B cell (primary cell): ENCODE measurements at regions not wholly inside any gene's neighbourhood (a gene's known extent, or its start where the extent isn't known, plus 50 kb on each side); places are given as distances from the start of the nearest gene placed in this dataset.

ENCODE experiments used
- ATAC-seq: fragments of 200-7000 bp; cut with Tn5 transposase; one replicate; pipeline ENCODE4 v1.10.0; 2021; ENCODE audit warnings: low read depth, mild to moderate bottlenecking, moderate number of reproducible peaks, moderate library complexity
- CTCF ChIA-PET: fragments of 350-600 bp; sonication (Branson Sonifier 250); formaldehyde crosslinking; loops from one replicate; lab custom pipeline; 2021; ENCODE audit warnings: antibody characterized with exemption, inconsistent platforms; lab: Charles Lee
- POLR2A ChIA-PET: fragments of 350-600 bp; sonication (Branson Sonifier 250); formaldehyde crosslinking; loops from one replicate; lab custom pipeline; 2021; ENCODE audit warnings: antibody characterized with exemption; lab: Charles Lee
- DNase-seq: peaks from one replicate; pipeline ENCODE4 v3.0.0; 2013
- H2AFZ ChIP-seq: 2 replicates; pipeline ENCODE4 v1.6.1; 2012; ENCODE audit warnings: mild to moderate bottlenecking, low read depth, low read length; ENCODE audit not compliant: insufficient read depth, poor library complexity, severe bottlenecking
- H3K27ac ChIP-seq, 2 donors: 1 replicate in 1 of 2; 2 replicates in 1 of 2; pipeline ENCODE4 v1.5.1; 2012 to 2013; ENCODE audit warnings: low read length in 2 of 2, mild to moderate bottlenecking in 2 of 2, moderate library complexity in 1 of 2
- H3K27me3 ChIP-seq, 4 experiments: fragments of 200-600 bp in 1 of 4; sonication (generic) in 1 of 4; replicated peaks in 1 of 4; 1 replicate in 2 of 4; 2 replicates in 2 of 4; pipeline versions ENCODE4 v1.6.1 to v1.7.0; 2013 to 2016; ENCODE audit warnings: low read length in 3 of 4, mild to moderate bottlenecking in 2 of 4, mixed read lengths in 1 of 4, moderate library complexity in 1 of 4; ENCODE audit not compliant: insufficient read depth in 4 of 4, control insufficient read depth in 3 of 4; ENCODE audit errors: control extremely low read depth in 1 of 4
- H3K36me3 ChIP-seq, 2 experiments: replicated peaks in 1 of 2; 1 replicate in 1 of 2; 2 replicates in 1 of 2; pipeline versions ENCODE4 v1.6.1 to v1.7.1; 2013; ENCODE audit warnings: low read length in 1 of 2; ENCODE audit not compliant: insufficient read depth in 2 of 2, control insufficient read depth in 1 of 2; ENCODE audit errors: control extremely low read depth in 1 of 2, extremely low read depth in 1 of 2
- H3K4me1 ChIP-seq, 2 donors: fragments of 200-600 bp in 1 of 2; sonication (generic) in 1 of 2; 1 replicate in 1 of 2; 2 replicates in 1 of 2; pipeline versions ENCODE4 v1.5.1 to v1.6.1; 2013 to 2017; ENCODE audit warnings: low read length in 2 of 2; ENCODE audit not compliant: control insufficient read depth in 2 of 2, insufficient read depth in 2 of 2
- H3K4me2 ChIP-seq: replicated peaks from 2 replicates; pipeline ENCODE3; 2012; ENCODE audit warnings: mild to moderate bottlenecking, low read depth, low read length; ENCODE audit not compliant: poor library complexity, severe bottlenecking
- H3K4me3 ChIP-seq, 5 experiments: fragments of 200-600 bp in 1 of 5; sonication (generic) in 1 of 5; 1 replicate in 3 of 5; 2 replicates in 2 of 5; pipeline versions ENCODE4 v1.5.1 to v1.7.0; 2011 to 2016; ENCODE audit warnings: low read length in 4 of 5, mild to moderate bottlenecking in 4 of 5, low read depth in 2 of 5, control low read depth in 1 of 5, moderate library complexity in 1 of 5; ENCODE audit not compliant: insufficient read depth in 1 of 5; ENCODE audit errors: control extremely low read depth in 1 of 5, extremely low read depth in 1 of 5
- H3K79me2 ChIP-seq: fragments of 200-600 bp; sonication (generic); one replicate; pipeline ENCODE4 v1.6.0; 2016; ENCODE audit warnings: low read length; ENCODE audit not compliant: control insufficient read depth, insufficient read depth
- H3K9ac ChIP-seq: fragments of 200-600 bp; sonication (generic); 2 replicates; pipeline ENCODE4 v1.6.1; 2017; ENCODE audit warnings: mild to moderate bottlenecking, low read length, moderate library complexity
- H3K9me3 ChIP-seq, 3 donors: one replicate each; pipeline versions ENCODE4 v1.6.1 to v1.7.1; 2013; ENCODE audit warnings: low read length in 2 of 3; ENCODE audit not compliant: control insufficient read depth in 2 of 3, insufficient read depth in 1 of 3; ENCODE audit errors: control extremely low read depth in 1 of 3
- H4K20me1 ChIP-seq: 2 replicates; pipeline ENCODE4 v1.6.0; 2012; ENCODE audit warnings: mild to moderate bottlenecking, low read length; ENCODE audit not compliant: insufficient read depth, control insufficient read depth, poor library complexity, severe bottlenecking
- H3K27ac Mint-ChIP-seq: one replicate; pipeline ENCODE4 v1.8.0; 2021; ENCODE audit warnings: mixed read lengths
- H3K27me3 Mint-ChIP-seq: one replicate; pipeline ENCODE4 v1.8.0; 2021; ENCODE audit warnings: mixed read lengths
- H3K4me1 Mint-ChIP-seq: one replicate; pipeline ENCODE4 v1.8.0; 2021; ENCODE audit warnings: mixed read lengths
- H3K4me3 Mint-ChIP-seq: one replicate; pipeline ENCODE4 v1.8.0; 2021; ENCODE audit warnings: mixed read lengths
- H3K9me3 Mint-ChIP-seq: one replicate; pipeline ENCODE4 v1.8.0; 2022; ENCODE audit warnings: mixed read lengths; ENCODE audit not compliant: insufficient read depth
- CTCF ChIP-seq: fragments of 200-600 bp; IDR thresholded peaks from one replicate; pipeline ENCODE4 v1.8.0; 2022; ENCODE audit warnings: antibody characterized with exemption, mild to moderate bottlenecking
- EZH2 ChIP-seq: IDR thresholded peaks from 2 replicates; pipeline ENCODE4 v1.6.1; 2012; ENCODE audit warnings: borderline replicate concordance, low read depth, mild to moderate bottlenecking, moderate library complexity, low read length; ENCODE audit not compliant: insufficient read depth, poor library complexity, severe bottlenecking
- WGBS: methylation state at CpG from one replicate; pipeline ENCODE4 v1.1.5; 2013; ENCODE audit warnings: missing lambda C conversion rate; ENCODE audit not compliant: insufficient coverage; 5-methylcytosine and 5-hydroxymethylcytosine counted together
- intact Hi-C: fragments of 100-400 bp; cut with micrococcal nuclease; formaldehyde crosslinking; loops from one replicate; pipeline ENCODE4 v1.10.0; 2022

- ChIA-PET POLR2A (no interaction called here), CTCF (interaction anchor here (1.0 kb wide), 1 partner anchor 386 kb away, joined by 5 read pairs; no protein-coding TSS in a partner anchor)
- Histone ChIP-seq H4K20me1 (no peaks in the 10 kb centered on the region), H3K4me2 (no peak overlapping the region), H3K27me3 (no peaks in the 10 kb centered on the region), H3K36me3 (no peaks in the 10 kb centered on the region), H3K9me3 (no peaks in the 10 kb centered on the region), H3K79me2 (no peaks in the 10 kb centered on the region), H3K9ac (no peak overlapping the region), H2AFZ (no peak overlapping the region), H3K4me1 (peaks cover 0 to 3% of the 10 kb centered on the region in 2 donors), H3K27ac (no peak overlapping the region), H3K4me3 (no peak overlapping the region)
- 76% methylated on average over 5 of the region's 5 CpGs for WGBS
- H3K4me1 Mint-ChIP-seq = peaks cover 2% of the 10 kb centered on the region
- intact Hi-C loops = no loop called here
- no peak for TF ChIP-seq EZH2
- TF ChIP-seq CTCF = no peak
- no peaks in the 10 kb centered on the region for H3K9me3 Mint-ChIP-seq
- peaks cover 27% of the 10 kb centered on the region for H3K27me3 Mint-ChIP-seq
- no peak for ATAC-seq
- H3K27ac Mint-ChIP-seq = no peak overlapping the region
- no peak for DNase-seq
- H3K4me3 Mint-ChIP-seq = no peak overlapping the region
Measured at GRCh38 chr5:5883146-5883545, 460.7 kb downstream of the ICE1 start.

GRCh38 chr5:5882706-5883105 lies 460.2 kb downstream of the ICE1 start:
- Mint-ChIP-seq H3K4me1 (peaks cover 2% of the 10 kb centered on the region), H3K9me3 (no peaks in the 10 kb centered on the region), H3K27ac (no peak overlapping the region), H3K27me3 (peaks cover 26% of the 10 kb centered on the region), H3K4me3 (no peak overlapping the region)
- CTCF ChIA-PET = interaction anchor here (1.0 to 1.5 kb wide), 2 partner anchors 386 to 389 kb away, joined by 4 to 5 read pairs; no protein-coding TSS in a partner anchor
- Histone ChIP-seq H3K27me3 (no peaks in the 10 kb centered on the region), H3K4me1 (peaks cover 0 to 3% of the 10 kb centered on the region in 2 donors), H3K4me2 (no peak overlapping the region), H3K9me3 (no peaks in the 10 kb centered on the region), H3K9ac (no peak overlapping the region), H3K4me3 (no peak overlapping the region), H2AFZ (no peak overlapping the region), H3K79me2 (no peaks in the 10 kb centered on the region), H3K36me3 (no peaks in the 10 kb centered on the region), H4K20me1 (no peaks in the 10 kb centered on the region), H3K27ac (no peak overlapping the region)
- POLR2A ChIA-PET = no interaction called here
- WGBS = 84% methylated on average over 2 of the region's 6 CpGs
- intact Hi-C loops = no loop called here
- ATAC-seq (no peak), DNase-seq (no peak)
- TF ChIP-seq EZH2 (no peak), CTCF (no peak)
